UCSD-AML1 (cell line): ENCODE measurements at regions not wholly inside any gene's neighbourhood (a gene's known extent, or its start where the extent isn't known, plus 50 kb on each side); places are given as distances from the start of the nearest gene placed in this dataset.

Experiments used
- DNase-seq: peaks from one replicate; lab custom pipeline; 2025; ENCODE audit not compliant: unreplicated experiment; lab: John Stamatoyannopoulos, UW

DNA sequence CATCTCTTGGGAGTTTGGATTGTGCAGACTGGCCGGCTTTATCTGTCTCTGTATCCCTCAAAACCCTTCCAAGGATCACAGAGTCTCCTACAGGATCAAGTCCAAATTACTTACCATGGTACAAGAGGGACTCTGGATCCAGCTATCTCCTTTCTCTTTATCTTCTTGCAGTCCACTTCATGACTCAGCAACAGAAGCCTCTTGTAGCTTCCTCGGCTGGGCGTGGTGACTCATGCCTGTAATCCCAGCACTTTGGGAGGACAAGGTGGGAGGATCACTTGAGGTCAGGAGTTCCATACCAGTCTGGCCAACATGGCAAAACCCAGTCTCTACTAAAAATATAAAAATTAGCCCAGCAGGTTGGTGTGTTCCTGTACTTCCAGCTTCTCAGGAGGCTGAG is 189.7 kb downstream of the BCAT1 start:
- no peak for DNase-seq

DNA sequence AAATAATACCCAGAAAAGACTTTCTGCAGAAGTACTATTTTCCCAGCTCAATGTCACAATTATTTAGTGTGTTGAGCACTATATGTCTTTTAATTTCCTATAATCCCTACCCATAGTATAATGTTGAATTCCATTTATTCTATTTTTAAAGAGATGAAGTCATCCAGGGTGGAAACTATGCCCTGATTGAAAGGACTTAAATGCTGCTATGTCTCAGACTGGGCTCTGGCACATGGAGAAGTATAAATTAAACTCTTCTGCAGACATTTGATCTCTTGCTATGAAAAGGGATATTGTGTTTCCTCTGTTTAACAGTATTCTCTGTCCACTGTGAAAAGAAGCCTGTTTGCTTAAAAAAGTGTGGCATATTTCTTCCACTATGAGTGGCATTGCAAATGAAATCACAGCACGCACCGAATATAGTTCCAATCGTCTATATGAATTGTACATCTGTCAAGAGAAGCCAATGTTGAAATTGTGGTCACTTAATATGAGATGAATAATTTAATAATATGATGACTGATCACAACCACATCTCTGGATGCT is 192.3 kb downstream of the BCAT1 start:
- DNase-seq: no peak

DNA sequence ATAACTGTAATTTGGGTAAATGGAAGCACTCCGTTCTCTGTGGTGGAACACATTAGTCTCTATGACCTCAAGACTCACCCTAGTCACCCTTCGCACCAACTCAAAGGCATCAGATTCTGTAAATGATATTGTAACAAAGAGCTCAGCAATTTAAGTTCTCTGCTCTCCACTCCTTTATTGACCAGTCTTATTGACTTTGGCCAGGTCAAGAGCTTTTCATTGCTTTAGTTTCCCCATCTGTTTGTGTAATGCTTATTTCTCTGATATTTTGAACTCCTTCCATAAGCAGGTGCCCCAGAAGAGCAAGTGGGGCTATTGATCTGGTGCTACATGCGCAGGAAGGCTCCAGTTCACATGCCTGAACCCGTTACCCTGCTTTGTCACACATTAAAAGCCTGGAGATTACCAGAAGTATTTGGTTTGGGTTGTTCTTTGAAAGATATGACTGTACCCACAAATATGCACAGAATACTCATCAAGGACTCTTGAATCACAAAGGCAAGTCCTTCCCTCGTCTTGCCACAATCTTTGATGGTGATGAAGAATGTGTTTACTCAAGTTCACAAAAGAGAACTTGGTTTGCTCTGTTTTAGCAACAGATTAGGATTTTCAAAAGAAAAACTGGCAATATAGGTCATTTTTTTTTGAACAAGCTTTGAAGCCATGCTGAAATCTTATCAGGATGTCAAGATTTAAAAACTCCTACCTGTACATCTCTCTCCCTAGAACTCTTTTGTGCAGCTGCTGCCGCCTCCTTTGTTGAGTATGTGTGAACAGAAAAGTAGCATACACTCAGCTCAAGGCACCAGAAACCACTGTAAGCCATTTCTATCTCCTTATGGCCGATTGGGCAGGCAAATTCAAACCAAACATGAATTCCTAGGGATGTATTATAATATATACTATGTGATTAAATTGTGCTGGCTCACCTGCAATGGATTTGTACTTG is 193.9 kb downstream of the BCAT1 start:
- DNase-seq: no peak

DNA sequence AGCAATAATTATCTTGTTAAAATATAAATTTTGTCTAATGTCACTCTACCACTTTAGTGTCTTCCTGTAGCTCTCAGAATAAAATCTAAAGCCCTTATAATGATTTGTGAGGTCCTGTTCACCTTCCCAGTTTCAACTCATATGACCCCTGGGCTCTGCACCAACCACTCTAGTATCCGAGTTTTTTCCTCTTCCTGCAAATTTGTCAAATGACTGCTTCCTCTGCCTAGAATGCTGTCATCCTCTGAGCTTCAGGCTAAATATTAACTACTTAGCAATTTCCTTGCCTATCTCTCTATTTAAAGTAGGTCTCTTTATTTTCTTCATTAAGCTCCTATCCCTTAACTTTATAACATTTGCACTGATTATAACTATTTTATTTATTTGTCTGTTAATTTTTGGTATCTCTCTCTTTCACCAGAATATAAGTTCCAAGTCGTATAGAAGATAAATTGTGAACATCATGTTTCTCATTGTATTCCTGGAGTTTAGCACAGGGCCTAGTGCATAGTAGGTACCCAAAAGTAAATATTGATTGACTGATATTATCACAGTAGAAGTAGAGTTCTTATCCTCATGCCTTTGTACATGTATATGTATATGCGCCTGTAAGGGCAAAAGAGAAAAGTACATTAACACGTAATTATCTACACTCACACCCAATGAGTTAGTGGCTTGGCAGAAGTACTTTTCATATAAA is 196.0 kb downstream of the BCAT1 start:
- DNase-seq: no peak

DNA sequence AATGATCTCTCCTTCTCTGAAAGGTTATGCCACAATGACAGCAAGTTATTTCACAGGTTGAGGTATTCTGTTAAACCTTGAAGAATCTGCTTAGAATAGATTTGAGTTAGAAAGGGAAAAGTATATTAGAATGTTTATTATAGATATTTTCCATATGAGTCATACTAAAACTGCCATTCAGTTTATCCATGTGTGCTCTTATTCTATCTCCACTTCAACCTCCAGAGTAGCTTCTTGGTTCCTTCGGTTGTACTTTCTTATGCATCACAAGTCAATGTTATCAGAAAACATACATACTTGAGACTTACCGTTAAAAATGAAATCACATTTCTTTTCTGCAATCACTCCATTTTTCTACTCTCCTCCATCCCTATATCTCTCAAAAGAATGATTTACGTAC is 197.7 kb downstream of the BCAT1 start:
- DNase-seq: no peak

DNA sequence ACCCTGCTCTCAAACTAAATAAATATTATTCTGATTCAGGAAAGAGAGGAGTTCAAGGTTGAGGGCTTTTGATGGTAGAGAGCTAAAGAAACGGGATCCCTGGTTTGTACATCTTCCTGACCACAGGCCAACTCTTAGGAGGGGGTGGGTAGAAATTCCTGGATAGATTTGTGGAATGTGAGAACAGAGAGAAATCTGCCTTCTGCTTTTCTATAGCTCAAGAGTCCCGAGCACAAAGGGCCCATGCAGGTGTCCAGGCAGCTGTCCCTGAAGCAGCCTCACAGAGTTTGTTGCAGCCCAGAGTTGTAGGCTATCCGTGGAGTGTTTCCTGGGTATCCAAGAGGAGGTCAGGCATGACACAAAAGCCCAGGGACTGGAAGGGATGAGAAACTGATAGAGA is 198.6 kb downstream of the BCAT1 start:
- DNase-seq: no peak

DNA sequence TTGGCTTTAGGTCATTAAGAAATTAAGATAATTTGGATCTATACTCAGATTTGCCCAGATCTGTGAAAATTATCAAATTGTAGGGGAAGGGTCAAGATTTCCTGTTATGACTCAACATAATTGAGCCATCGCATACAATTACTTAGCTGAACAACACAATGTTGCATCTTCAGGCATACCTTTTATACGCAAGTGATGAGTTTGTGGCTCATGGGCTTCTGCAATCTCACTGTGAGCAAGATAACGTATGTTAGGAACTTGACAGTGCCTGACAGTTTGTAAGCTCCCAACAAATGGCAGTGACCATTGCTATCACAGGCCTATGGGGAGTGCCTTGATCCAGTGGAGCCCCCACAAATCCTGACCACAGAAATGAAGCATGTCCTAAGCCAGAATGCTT is 199.7 kb downstream of the BCAT1 start:
- no peak for DNase-seq

DNA sequence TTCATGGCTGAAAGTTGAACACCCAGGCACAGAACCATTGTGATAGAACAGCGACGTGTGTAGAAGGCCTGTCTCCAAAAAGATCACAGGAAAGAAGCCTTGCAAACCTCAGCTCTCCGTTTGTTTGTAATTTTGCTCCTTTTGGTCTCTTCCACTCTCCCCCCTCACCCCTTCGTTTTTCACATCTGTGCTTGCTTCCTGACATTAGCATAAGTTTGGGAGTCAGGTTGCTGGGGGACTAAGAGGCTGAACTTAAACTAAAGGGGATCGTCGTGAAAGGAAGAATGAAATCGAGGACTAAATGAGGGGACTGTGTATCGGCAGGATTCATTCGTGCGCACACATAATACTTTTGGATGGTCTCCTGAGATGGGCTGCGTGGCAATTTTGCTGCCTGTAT is 200.6 kb downstream of the BCAT1 start:
- DNase-seq: no peak

DNA sequence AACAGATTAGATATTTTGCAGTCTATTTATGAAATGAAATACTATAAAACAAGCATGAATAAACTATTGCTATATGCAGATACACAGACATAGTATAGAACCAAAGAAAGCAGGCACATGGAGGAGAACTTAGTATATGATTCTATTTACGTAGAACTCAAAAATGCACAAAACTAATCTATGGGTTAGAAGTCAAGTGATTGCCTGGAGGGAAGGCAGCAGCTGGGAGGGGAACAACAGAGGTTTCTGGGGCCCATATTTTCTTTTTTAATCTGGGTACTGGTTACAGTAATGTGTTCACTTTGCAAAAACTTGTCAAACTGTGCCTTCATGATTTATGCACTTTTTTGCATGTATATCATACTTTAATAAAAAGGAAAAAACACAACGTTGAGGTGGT is 202.0 kb downstream of the BCAT1 start:
- DNase-seq: no peak

DNA sequence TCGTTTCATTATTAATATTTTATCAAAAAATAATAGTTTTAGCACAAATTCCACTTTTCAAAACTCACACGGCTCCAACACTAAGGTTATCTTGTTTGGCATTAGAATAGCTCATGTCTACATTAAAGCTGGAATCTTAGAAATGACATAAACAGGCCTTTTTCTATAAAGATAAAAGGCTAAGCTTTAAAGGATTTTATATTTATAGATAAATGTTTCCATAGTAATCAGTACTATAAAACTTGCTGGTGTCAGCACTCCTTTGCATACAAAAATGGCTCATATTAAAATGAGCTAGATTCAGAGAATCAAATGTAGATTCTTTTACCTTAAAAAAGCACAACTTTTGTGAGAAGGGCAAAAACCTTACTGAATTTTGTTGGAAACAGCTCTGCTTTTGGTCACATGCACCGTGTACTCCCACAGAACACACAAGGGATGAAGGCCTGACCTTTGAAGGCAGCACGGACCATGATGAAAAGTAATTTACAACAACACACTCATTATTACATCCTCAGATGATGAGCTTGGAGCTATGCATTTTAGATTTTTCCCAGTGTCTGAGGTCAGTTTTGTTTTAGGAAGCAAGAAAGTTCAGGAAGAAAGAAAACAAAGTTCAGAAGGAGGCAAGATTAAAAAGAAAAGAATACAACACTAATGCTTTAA is 202.8 kb downstream of the BCAT1 start:
- DNase-seq: no peak

DNA sequence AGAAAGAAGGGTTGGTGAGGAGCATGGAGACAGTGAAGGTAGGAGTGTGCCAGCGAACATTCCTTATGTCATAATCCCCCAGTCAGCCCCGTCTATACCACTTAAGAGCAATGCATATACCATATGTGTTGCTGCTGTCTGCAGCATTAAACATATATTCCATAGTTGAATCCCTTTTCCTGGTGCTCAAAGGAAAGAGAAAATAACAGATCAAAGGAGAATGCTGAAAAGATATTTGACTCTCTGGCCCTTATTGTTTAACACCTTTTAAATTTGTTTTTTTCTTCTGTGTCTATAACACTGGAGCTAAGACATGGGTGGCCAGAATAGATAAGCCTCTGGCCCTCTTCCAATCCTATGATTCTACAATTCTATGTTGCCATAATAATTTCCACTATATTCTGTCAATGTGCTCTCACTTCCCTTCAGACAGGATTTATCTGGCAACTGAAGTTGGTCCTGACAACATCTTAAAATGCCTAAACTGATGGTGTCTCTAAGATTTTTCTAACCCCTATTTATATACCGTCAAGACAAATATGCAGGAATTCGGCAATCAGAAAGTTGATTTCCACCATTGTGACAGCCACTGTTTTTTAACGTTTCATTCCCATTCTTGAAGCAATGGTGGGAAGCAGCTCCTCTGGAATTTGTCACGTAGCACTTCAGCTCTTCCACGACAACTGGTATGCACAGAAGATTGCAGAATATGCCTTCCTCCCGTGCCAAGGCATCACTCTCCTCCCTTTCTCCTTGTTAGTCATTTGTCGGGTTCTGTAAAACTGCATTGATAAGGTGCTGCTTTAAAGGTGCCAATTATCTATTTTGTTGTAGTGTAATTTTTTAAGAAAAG is 204.7 kb downstream of the BCAT1 start:
- no peak for DNase-seq

DNA sequence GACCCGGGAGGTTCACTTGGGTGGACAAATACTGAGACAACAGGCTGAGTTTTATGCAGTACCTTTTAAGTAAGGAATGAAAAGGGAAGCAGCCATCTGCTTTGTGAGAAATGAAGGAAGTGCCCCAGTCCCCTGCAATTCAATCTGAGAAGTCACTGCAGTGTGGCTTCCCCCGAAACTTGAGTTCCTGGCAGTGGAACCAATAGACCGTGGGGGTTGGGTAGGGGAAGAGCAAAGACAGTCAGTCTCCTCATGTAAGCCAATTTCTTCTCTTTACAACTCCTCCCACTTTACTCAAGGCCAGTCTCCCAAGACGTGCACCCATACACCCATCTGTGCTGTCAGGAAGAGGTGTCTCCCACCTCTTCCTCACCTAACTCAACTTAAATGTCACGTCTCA is 206.5 kb downstream of the BCAT1 start:
- peak; percentile 16 for DNase-seq

DNA sequence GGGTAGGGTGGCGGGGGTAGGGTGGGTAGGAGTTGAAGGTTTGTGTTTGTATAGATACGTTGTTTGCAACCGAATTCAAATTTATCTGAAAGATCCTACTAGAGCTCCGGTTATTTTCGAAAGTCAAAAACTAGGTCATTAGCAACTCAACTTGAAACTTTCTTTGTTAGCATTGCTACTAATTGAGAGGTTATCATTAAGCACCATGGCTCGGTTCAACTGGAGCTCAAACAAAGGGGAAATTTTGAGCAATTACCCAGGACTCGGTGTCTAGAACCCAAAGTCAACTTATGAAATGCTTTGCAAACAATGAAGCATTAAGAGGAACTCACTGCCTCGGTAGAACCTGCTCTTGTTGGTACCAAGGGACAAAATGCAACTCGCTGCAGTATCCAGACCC is 207.7 kb downstream of the BCAT1 start:
- DNase-seq: no peak

DNA sequence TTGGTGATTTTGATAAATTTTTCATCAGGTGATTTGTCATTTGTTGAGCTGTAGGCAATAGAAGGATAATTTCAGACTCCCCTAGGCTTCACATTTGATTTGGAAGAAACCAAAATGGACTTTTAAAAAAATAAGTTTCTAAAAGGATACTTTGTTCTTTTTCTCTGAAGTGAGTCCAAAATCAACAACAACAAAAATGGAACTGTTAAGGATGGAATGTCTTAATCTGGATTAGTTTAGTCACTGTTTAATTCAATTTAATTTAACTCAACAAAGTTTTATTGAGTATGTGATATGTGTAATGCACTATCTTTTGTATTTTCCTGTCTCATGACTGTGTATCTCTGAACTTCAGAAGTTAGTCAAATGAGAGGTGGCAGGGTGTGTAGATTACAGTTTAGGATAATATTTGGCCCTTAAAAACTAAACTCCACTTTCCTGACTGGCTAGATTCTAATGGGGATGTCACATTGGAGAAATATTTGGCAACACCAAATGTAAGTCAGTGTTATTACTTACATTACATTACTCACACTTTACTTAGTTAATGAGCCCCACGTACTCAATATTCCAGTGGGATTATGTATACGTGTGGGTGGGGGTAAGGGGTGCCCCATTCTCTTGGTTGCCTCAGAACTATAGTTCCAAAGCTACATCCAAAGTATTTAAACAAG is 209.7 kb downstream of the BCAT1 start:
- no peak for DNase-seq

DNA sequence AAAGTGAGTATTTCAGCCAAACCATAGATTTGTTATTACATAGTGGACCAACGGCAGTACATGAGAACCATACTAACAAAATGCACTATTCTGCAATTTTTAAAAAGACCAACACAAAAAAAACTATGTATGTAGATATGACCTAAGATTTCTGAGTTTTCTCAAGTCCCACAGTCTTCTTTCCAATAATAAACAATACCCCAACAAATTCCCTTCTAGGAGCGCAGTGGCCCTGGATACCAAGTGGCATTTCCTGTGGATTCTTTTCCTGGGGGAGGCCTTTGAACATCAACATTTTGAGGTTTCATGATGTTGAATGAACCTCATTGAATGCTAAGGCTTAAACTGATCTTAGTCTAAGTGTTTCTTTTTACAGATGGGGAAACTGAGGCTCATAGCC is 210.5 kb downstream of the BCAT1 start:
- DNase-seq: no peak

DNA sequence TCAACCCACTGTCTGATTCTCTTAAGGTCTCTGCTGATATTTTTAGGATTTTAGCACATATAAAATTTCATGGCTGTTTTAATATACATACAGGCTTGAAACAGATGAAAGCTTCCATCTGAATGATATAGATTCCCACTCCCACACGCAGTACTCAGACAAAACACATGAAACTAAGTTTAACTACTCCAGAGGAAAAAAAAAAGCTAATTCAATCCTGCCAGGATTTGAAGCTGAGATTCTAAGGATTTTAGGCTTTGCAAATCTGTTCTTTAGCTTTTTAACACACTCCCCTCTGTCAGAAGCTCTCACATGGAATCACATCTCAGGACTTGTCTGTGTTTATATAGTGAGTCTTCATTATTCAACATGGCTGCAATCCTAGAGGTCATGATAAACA is 217.3 kb downstream of the BCAT1 start:
- DNase-seq: no peak

DNA sequence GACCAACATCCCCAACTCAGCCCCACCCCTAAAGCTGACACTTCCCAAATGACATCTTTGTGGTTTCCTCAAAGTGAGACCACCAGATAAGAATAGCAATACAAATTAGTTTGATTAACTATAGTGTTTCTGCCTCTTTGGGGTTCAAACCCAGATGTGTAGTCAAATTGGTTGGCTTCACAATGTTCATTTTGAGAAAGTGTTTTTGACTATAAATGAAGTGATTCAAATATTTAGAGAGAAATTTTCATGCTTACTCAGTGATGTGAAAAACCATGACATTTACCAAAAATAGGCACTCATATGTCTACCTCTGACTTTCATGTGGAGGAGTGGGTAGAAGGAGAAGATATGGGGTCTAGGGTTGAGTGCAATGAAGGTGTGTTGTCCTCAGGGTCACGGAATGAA is 218.4 kb downstream of the BCAT1 start:
- DNase-seq: no peak

DNA sequence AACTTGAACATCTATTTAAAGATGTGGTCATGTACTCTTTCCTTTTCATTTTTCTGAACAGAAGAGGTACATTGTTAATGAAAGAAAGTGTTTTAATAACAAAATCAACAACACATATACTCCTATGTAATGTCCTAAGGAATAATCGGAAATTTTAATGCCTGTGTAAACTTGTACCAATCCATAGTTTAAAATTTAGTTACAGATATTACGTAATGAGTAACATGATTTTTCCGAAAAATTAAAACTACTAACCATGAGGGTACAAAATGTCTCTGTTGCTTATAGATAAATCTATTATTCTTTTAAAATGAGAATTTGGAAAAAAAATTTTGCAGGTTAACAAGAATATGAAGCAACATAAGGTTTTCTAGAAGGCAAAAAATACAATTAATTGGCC is 220.1 kb downstream of the BCAT1 start:
- DNase-seq: no peak

DNA sequence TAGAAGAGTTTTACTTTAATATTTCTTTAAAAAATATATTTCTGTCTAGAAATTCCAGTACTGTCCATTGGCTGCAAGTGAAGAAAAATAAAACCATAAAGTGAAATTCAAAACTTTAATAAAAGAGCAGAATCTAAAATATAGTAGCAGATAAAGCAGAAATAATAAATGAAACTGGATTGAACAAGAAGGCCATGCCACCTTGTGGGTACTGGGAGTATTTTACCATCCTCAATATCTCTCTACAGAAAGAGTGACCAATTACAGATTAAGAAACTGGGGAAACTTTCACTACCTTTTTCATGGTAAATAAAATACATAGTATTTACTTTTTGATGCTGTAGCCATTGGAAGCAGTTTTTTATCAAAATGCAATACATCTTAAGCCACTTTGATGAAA is 220.5 kb downstream of the BCAT1 start:
- DNase-seq: no peak

DNA sequence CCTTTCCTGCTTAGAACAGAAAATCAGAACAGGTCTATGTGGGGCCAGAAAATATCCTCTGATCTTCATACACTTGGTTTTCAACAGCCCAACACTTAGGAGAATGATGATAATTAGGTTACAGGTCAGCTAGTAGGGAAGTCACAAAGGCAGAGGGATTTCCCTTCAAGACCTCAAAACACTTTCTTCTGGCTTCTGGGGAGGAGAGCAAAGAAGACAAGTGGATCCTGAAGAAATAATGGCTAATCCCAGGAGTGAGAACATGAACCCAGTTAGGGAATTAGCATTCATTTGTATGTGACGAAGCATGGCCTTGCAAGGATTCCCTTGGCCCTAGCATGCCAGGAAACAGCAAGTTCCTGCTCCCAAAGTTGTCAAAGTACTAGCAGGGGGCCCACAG is 223.3 kb downstream of the BCAT1 start:
- no peak for DNase-seq
